ENCODE measurements at regions not wholly inside any gene's neighbourhood (a gene's known extent, or its start where the extent isn't known, plus 50 kb on each side); places are given as distances from the start of the nearest gene placed in this dataset.

GRCh38 chr3:41116851-41117250, 82.5 kb upstream of the CTNNB1 start:
- no peaks in the 10 kb centered on the region for H3K36me3 ChIP-seq (ENCODE audit: control insufficient read depth in 4 of 4, insufficient read depth in 4 of 4, low read length in 4 of 4)
- ATAC-seq (ENCODE audit: insufficient read depth, low FRiP score) (no peak), DNase-seq (no peak)
- no peak overlapping the region for H3K4me3 ChIP-seq
- H3K9ac ChIP-seq (ENCODE audit: insufficient read depth in 1 of 2, low read length in 2 of 2): no peak overlapping the region
- WGBS, 2 donors: 65 to 69% methylated on average over 8 of the region's 8 CpGs
- no peaks in the 10 kb centered on the region for H3K27me3 ChIP-seq (ENCODE audit: control insufficient read depth in 3 of 3, insufficient read depth in 3 of 3, low read length in 2 of 3)
- H3K27ac ChIP-seq (ENCODE audit: low read depth in 1 of 2, low read length in 1 of 2): peak overlapping the region; percentile 34 to 67
- TF ChIP-seq CTCF (IDR thresholded peaks at IDR 0.05; ENCODE audit: control extremely low read depth, extremely low read depth): no peak
- peaks cover 0 to 11% (median 8%) of the 10 kb centered on the region in 5 donors for H3K4me1 ChIP-seq (ENCODE audit: control insufficient read depth in 5 of 5, insufficient read depth in 5 of 5, low read length in 5 of 5)
- H3K9me3 ChIP-seq (ENCODE audit: control insufficient read depth in 4 of 4, insufficient read depth in 3 of 4, low read length in 3 of 4): no peaks in the 10 kb centered on the region

- peaks cover 0 to 11% (median 8%) of the 10 kb centered on the region in 5 donors for H3K4me1 ChIP-seq (ENCODE audit: control insufficient read depth in 5 of 5, insufficient read depth in 5 of 5, low read length in 5 of 5)
- no peak for TF ChIP-seq CTCF (IDR thresholded peaks at IDR 0.05; ENCODE audit: control extremely low read depth, extremely low read depth)
- no peaks in the 10 kb centered on the region for H3K36me3 ChIP-seq (ENCODE audit: control insufficient read depth in 4 of 4, insufficient read depth in 4 of 4, low read length in 4 of 4)
- H3K9me3 ChIP-seq (ENCODE audit: control insufficient read depth in 4 of 4, insufficient read depth in 3 of 4, low read length in 3 of 4): no peaks in the 10 kb centered on the region
- DNase-seq (peak; percentile 80 to 92 (median 86)), ATAC-seq (ENCODE audit: insufficient read depth, low FRiP score) (peak; percentile 90)
- H3K27ac ChIP-seq (ENCODE audit: low read depth in 1 of 2, low read length in 1 of 2): peak overlapping the region; percentile 55 to 67
- no peak overlapping the region for H3K4me3 ChIP-seq
- 2 to 13% methylated on average over 15 of the region's 15 CpGs for WGBS, 2 donors
- H3K27me3 ChIP-seq (ENCODE audit: control insufficient read depth in 3 of 3, insufficient read depth in 3 of 3, low read length in 2 of 3): no peaks in the 10 kb centered on the region
- H3K9ac ChIP-seq (ENCODE audit: insufficient read depth in 1 of 2, low read length in 2 of 2): no peak overlapping the region
Observed at GRCh38 chr3:41117398-41117870, 81.9 kb upstream of the CTNNB1 start.

GRCh38 chr3:41118461-41119390, 80.6 kb upstream of the CTNNB1 start:
- ATAC-seq (ENCODE audit: insufficient read depth, low FRiP score) (no peak), DNase-seq (no peak)
- Histone ChIP-seq H3K4me3 (no peak overlapping the region), H3K36me3 (ENCODE audit: control insufficient read depth in 4 of 4, insufficient read depth in 4 of 4, low read length in 4 of 4) (no peaks in the 10 kb centered on the region), H3K27ac (ENCODE audit: low read depth in 1 of 2, low read length in 1 of 2) (no peak overlapping the region), H3K4me1 (ENCODE audit: control insufficient read depth in 5 of 5, insufficient read depth in 5 of 5, low read length in 5 of 5) (peaks cover 0 to 11% (median 8%) of the 10 kb centered on the region in 5 donors), H3K9ac (ENCODE audit: insufficient read depth in 1 of 2, low read length in 2 of 2) (no peak overlapping the region), H3K27me3 (ENCODE audit: control insufficient read depth in 3 of 3, insufficient read depth in 3 of 3, low read length in 2 of 3) (no peaks in the 10 kb centered on the region), H3K9me3 (ENCODE audit: control insufficient read depth in 4 of 4, insufficient read depth in 3 of 4, low read length in 3 of 4) (no peaks in the 10 kb centered on the region)
- no peak for TF ChIP-seq CTCF (IDR thresholded peaks at IDR 0.05; ENCODE audit: control extremely low read depth, extremely low read depth)
- 80 to 87% methylated on average over 10 of the region's 10 CpGs for WGBS, 2 donors

Data from lung (tissue), 11 donors.